Cardiac muscle cell (in vitro differentiated cells and primary cell): ENCODE measurements at regions not wholly inside any gene's neighbourhood (a gene's known extent, or its start where the extent isn't known, plus 50 kb on each side); places are given as distances from the start of the nearest gene placed in this dataset.
"Not testable (repeated sequence)": the region's sequence is repeated elsewhere in the genome, so short reads cannot be mapped to it uniquely, and the experiment has no call there.

Experiments
- DNase-seq, 2 donors: peaks; one replicate each; pipeline versions ENCODE4 v3.0.0 to v3.0.0-alpha.2; 2010 to 2017; ENCODE audit warnings: low read depth in 1 of 2, low spot score in 1 of 2
- H3K27ac ChIP-seq: fragments of 200-600 bp; sonication (generic); 2 replicates; pipeline ENCODE4 v1.5.1; 2016
- H3K27me3 ChIP-seq: fragments of 200-600 bp; sonication (generic); 2 replicates; pipeline ENCODE4 v1.6.0; 2016; ENCODE audit warnings: control low read depth
- H3K36me3 ChIP-seq: fragments of 200-600 bp; sonication (generic); 2 replicates; pipeline ENCODE4 v1.5.1; 2016; ENCODE audit warnings: control low read depth
- H3K4me1 ChIP-seq: fragments of 200-600 bp; sonication (generic); 2 replicates; pipeline ENCODE4 v1.8.1; 2017; ENCODE audit warnings: low read depth, mild to moderate bottlenecking, mixed run types
- H3K4me3 ChIP-seq: fragments of 200-600 bp; sonication (generic); 2 replicates; pipeline ENCODE4 v1.5.1; 2016; ENCODE audit warnings: mild to moderate bottlenecking
- H3K9me3 ChIP-seq: fragments of 200-600 bp; sonication (generic); 2 replicates; pipeline ENCODE4 v1.5.1; 2017; ENCODE audit warnings: low read depth, mild to moderate bottlenecking, control low read depth
- CTCF ChIP-seq: IDR thresholded peaks from 2 replicates; pipeline ENCODE4 v1.5.1; 2012; ENCODE audit warnings: low read depth, mild to moderate bottlenecking, low read length

- Histone ChIP-seq H3K36me3 (no peaks in the 10 kb centered on the region), H3K9me3 (no peaks in the 10 kb centered on the region), H3K27ac (no peak overlapping the region), H3K4me3 (no peak overlapping the region), H3K27me3 (no peaks in the 10 kb centered on the region), H3K4me1 (no peaks in the 10 kb centered on the region)
- DNase-seq: no peak
- TF ChIP-seq CTCF: no peak
Measured at GRCh38 chr11:134500621-134501020, 88.6 kb upstream of the B3GAT1 start.

DNA sequence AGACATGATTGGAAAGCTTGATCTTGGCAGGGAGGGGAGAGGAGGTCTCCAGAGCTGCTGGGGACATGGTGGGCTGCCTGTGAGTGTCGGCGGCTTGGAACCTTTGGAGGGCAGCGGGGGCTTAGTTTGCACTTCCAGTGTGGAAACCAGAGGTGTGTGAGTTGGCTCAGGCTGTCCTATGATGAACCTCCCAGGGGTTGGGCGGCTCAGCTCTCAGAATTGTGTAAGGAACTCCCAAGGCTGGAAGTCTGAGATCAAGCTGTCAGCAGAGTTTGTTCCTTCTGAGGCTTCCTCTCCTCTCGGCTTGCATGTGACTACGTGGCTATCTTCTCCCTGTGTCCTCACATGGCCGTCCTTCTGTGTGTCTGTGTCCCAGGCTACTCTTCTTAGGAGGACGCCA lies 87.9 kb upstream of the B3GAT1 start:
- H3K27me3 ChIP-seq: no peaks in the 10 kb centered on the region
- no peak overlapping the region for H3K4me3 ChIP-seq
- no peak overlapping the region for H3K27ac ChIP-seq
- no peak for DNase-seq
- no peak for TF ChIP-seq CTCF
- H3K36me3 ChIP-seq: no peaks in the 10 kb centered on the region
- no peaks in the 10 kb centered on the region for H3K9me3 ChIP-seq
- no peaks in the 10 kb centered on the region for H3K4me1 ChIP-seq

DNA sequence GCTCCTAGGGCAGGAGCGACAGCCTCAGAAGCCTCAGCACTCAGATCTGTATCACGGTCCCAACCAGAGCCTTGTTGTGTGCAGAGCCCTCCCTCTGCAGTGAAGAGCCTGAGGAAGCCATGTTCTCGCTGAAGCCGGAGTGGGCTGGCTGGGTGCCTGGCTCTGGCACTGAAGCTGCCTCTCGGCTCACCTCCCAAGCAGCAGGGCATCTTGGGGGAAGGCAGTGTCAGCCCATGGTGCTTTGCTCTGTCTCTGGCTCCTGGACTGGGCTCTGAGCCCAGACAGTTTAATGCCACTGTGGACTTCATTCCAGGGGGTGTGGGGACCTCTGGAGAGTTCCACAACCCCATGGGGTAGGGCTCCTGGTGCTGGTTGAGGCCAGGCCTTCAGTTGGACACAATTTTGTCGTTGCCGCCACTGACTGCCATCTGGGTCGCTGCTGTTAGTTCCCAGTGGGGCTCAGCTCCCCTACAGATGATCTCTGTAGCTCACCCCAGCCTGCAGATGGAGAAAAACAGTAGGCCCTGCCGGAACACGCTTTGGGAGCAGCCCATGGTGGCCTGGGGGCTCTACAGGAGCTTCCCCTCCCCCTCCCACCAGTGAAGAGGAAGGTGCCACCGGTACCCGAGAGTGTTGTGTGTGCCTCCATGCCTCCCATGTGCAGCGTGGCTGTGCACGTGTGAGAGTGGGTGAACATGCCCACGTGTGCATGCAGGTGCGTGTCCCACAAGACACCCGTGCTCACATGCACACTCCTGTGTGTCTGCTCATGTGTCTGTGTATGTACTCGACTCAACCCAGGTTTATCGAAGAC lies 86.5 kb upstream of the B3GAT1 start:
- no peaks in the 10 kb centered on the region for H3K36me3 ChIP-seq
- no peak for DNase-seq
- no peak overlapping the region for H3K27ac ChIP-seq
- H3K4me3 ChIP-seq: no peak overlapping the region
- H3K4me1 ChIP-seq: no peaks in the 10 kb centered on the region
- no peaks in the 10 kb centered on the region for H3K9me3 ChIP-seq
- TF ChIP-seq CTCF: no peak
- H3K27me3 ChIP-seq: no peaks in the 10 kb centered on the region

- Histone ChIP-seq H3K27ac (no peak overlapping the region), H3K4me3 (no peak overlapping the region), H3K27me3 (no peaks in the 10 kb centered on the region), H3K4me1 (no peaks in the 10 kb centered on the region), H3K36me3 (no peaks in the 10 kb centered on the region), H3K9me3 (no peaks in the 10 kb centered on the region)
- no peak for TF ChIP-seq CTCF
- no peak for DNase-seq
Measured at GRCh38 chr11:134497586-134497985, 85.5 kb upstream of the B3GAT1 start.

DNA sequence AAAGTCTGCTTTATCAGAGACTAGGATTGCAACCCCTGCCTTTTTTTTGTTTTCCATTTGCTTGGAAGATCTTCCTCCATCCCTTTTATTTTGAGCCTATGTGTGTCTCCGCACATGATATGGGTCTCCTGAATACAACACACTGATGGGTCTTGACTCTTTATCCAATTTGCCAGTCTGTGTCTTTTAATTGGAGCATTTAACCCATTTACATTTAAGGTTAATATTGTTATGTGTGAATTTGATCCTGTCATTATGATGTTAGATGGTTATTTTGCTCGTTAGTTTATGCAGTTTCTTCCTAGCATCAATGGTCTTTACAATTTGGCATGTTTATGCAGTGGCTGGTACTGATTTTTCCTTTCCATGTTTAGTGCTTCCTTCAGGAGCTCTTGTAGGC lies 84.0 kb upstream of the B3GAT1 start:
- H3K27ac ChIP-seq, DNase-seq, H3K27me3 ChIP-seq, H3K4me1 ChIP-seq, H3K36me3 ChIP-seq, H3K9me3 ChIP-seq, H3K4me3 ChIP-seq: not testable (repeated sequence)

GRCh38 chr11:134494395-134494794 lies 82.4 kb upstream of the B3GAT1 start:
- H3K9me3 ChIP-seq, DNase-seq, H3K36me3 ChIP-seq, H3K4me1 ChIP-seq, H3K4me3 ChIP-seq, H3K27me3 ChIP-seq, H3K27ac ChIP-seq: not testable (repeated sequence)

GRCh38 chr11:134492411-134492810 lies 80.4 kb upstream of the B3GAT1 start:
- DNase-seq, H3K9me3 ChIP-seq, H3K4me1 ChIP-seq, H3K36me3 ChIP-seq, H3K4me3 ChIP-seq, H3K27ac ChIP-seq, H3K27me3 ChIP-seq: not testable (repeated sequence)
